ENCODE measurements at regions not wholly inside any gene's neighbourhood (a gene's known extent, or its start where the extent isn't known, plus 50 kb on each side); places are given as distances from the start of the nearest gene placed in this dataset.

DNA sequence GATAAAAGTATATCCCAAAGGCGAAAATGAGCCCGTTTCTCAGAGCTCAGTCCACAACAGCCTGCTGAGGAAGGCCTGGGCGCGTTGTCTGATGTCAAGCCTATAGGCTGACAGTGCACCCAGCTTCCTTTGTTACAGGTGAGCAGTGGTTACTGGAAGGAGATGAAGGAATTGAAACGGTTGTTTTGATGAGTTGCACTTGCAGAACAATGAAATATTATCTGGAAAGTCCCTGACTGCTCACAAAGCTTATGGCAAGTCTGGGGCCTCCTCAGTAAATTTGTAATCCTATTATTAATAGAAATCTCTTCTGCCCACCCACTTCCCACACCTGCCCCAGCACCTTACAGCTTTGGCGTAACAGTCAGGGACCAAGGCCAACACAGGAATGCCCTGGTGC lies 77.8 kb downstream of the C11orf91 start:
- DNase-seq (no peak), ATAC-seq (no peak)
- Mint-ChIP-seq H3K4me1 (ENCODE audit: low read depth) (no peaks in the 10 kb centered on the region), H3K27me3 (ENCODE audit: low read depth) (no peaks in the 10 kb centered on the region), H3K4me3 (no peak overlapping the region), H3K36me3 (ENCODE audit: insufficient read depth) (no peaks in the 10 kb centered on the region), H3K9me3 (no peaks in the 10 kb centered on the region)

DNA sequence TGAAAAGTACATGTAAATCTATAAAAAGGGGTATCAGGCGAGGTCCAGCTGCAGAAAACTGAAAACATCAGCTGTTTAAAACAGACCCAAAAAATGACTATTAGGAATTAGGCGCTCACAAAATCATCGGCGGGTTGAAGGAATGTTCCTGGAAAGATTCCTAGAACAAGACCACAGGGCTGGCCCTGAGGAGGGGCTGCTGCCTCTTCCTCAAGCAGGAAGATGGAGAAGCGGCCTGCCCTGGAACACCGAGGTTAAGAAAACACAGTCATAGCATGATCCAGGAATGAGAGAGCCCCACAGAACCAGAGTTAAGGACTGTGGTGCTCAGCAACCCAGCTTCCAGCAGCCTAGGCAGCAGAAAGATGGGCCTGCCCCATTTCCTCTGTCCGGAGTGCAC lies 78.4 kb downstream of the C11orf91 start:
- H3K9me3 Mint-ChIP-seq = no peaks in the 10 kb centered on the region
- DNase-seq (no peak), ATAC-seq (no peak)
- no peaks in the 10 kb centered on the region for H3K36me3 Mint-ChIP-seq (ENCODE audit: insufficient read depth)
- peaks cover 5% of the 10 kb centered on the region for H3K27me3 Mint-ChIP-seq (ENCODE audit: low read depth)
- H3K4me1 Mint-ChIP-seq (ENCODE audit: low read depth) = no peaks in the 10 kb centered on the region
- no peak overlapping the region for H3K4me3 Mint-ChIP-seq

DNA sequence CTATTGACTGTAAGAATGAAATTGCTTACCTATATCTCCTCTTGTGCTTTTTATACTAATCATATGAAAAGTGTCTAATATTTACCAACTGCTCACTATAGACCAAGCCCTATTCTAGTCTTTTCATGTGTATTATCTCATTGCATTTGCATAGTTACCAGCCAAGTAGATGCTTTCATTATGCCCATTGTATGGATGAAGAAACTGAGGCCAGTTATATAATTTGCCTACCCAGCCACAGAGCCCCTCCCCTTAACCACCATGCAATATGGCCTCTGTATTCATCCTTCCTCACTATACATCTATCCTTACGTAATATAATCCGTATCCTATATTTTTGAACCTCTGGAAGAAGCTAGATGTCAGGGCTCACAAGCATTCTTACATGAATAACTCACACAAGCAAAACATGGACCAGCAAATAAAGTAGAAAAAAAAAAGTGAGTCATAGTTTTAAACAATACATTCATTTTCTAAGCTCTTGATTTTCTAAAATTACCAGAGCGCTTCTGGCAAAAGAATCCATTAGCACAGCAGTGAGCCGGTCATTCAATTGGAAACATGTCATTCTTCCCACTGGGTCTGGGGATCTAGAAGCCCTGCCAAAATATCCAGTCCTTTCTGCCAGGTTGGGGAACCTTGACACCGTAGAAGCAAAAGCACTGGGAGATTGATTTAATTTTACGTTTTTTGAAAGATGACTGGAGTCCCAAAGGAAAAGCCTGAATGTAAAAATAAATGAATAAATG lies 80.0 kb downstream of the C11orf91 start:
- no peaks in the 10 kb centered on the region for H3K4me1 Mint-ChIP-seq (ENCODE audit: low read depth)
- no peak for DNase-seq
- no peak for ATAC-seq
- H3K27me3 Mint-ChIP-seq (ENCODE audit: low read depth) = peaks cover 9% of the 10 kb centered on the region
- H3K4me3 Mint-ChIP-seq = no peak overlapping the region
- no peaks in the 10 kb centered on the region for H3K9me3 Mint-ChIP-seq
- H3K36me3 Mint-ChIP-seq (ENCODE audit: insufficient read depth) = no peaks in the 10 kb centered on the region

DNA sequence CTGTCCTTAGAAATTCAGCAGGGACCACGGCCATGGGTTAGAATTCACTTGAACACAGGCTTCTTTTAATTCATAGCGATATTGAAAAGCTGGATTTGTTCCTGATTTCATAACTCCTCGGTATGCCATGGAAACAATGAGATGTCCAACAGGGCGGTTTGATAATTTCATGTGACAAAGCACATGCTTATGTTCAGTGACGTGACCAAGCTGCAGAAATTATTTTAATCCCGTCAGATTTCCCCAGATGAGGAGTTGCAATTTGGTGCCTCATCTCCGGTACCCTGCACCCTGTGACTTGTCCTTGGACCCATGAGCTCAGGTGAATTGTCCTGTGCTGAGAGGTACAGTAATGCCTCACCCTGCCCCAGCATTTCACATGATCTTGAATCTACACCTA lies 81.7 kb downstream of the C11orf91 start:
- Mint-ChIP-seq H3K27me3 (ENCODE audit: low read depth) (peaks cover 12% of the 10 kb centered on the region), H3K9me3 (no peaks in the 10 kb centered on the region), H3K4me1 (ENCODE audit: low read depth) (no peaks in the 10 kb centered on the region), H3K36me3 (ENCODE audit: insufficient read depth) (no peaks in the 10 kb centered on the region), H3K4me3 (no peak overlapping the region)
- no peak for DNase-seq
- no peak for ATAC-seq

DNA sequence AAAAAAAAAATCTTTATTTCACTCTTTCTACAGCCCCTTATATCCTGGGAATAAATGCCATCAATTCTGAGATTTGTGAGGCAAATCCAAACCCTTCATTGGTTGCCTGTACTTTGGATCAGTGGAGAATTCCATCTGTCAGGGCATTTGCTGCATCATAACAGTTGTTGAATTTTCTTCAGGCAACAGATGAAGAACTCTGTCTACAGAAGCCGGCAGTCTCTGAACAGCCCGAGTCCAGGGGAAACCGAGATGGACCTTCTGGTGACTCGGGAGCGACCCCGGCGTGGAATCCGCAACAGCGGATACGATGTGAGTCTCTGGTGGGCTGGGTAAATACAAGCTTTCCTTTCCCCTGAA lies 82.3 kb downstream of the C11orf91 start:
- ATAC-seq (no peak), DNase-seq (no peak)
- no peaks in the 10 kb centered on the region for H3K9me3 Mint-ChIP-seq
- H3K4me3 Mint-ChIP-seq = no peak overlapping the region
- H3K27me3 Mint-ChIP-seq (ENCODE audit: low read depth) = peaks cover 12% of the 10 kb centered on the region
- H3K36me3 Mint-ChIP-seq (ENCODE audit: insufficient read depth) = no peaks in the 10 kb centered on the region
- no peaks in the 10 kb centered on the region for H3K4me1 Mint-ChIP-seq (ENCODE audit: low read depth)

DNA sequence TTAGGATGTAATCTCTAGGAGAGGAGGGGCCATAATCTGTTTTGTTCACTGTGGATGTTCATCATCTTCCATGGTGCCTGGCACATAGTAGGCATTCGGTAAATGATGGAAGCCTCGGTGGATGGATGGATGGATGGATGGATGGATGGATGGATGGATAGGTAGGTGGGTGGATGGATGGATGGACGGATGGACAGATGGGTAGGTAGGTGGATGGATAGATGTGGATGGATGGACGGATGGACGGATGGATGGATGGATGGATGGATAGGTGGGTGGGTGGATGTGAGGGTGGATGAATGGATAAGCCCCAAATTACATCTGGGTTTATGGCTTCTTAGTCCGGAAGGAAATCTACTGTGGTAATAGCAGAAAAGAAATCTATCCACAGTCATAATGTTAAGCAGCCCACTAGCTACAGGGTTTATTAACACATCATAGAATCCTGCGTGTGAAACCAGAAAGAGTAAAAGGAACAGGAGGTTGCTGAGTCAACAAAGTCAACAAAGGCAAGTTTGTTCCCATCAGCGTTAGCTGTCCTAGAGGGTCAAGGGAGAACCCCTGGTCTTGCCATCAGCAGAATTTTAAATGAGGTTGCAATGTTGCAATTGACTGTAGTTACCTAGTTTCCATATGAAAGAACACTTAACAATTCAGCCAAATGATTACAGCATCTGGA lies 82.8 kb downstream of the C11orf91 start:
- Mint-ChIP-seq H3K4me1 (ENCODE audit: low read depth) (no peaks in the 10 kb centered on the region), H3K27me3 (ENCODE audit: low read depth) (peaks cover 12% of the 10 kb centered on the region), H3K9me3 (no peaks in the 10 kb centered on the region), H3K4me3 (no peak overlapping the region), H3K36me3 (ENCODE audit: insufficient read depth) (no peaks in the 10 kb centered on the region)
- DNase-seq = no peak
- no peak for ATAC-seq

DNA sequence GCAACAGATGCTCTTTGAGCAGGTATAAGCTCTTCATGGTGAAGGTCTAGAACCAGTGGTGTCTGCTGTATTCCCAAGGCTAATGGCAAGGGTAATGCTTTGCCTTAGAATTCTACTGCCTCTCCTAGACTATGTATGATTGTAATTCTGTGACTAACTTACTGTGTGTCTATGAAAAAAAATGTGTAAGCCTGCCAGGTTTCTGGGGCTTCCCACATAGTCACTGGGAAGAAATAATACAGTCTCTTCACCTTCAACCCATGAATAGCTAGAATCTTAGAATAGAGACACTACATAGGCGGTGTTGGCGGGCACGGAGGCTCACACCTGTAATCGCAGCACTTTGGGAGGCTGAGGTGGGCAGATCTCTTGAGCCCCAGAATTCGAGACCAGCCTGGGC lies 84.1 kb downstream of the C11orf91 start:
- peaks cover 12% of the 10 kb centered on the region for H3K27me3 Mint-ChIP-seq (ENCODE audit: low read depth)
- no peaks in the 10 kb centered on the region for H3K9me3 Mint-ChIP-seq
- no peaks in the 10 kb centered on the region for H3K36me3 Mint-ChIP-seq (ENCODE audit: insufficient read depth)
- no peaks in the 10 kb centered on the region for H3K4me1 Mint-ChIP-seq (ENCODE audit: low read depth)
- no peak overlapping the region for H3K4me3 Mint-ChIP-seq
- no peak for ATAC-seq
- no peak for DNase-seq

DNA sequence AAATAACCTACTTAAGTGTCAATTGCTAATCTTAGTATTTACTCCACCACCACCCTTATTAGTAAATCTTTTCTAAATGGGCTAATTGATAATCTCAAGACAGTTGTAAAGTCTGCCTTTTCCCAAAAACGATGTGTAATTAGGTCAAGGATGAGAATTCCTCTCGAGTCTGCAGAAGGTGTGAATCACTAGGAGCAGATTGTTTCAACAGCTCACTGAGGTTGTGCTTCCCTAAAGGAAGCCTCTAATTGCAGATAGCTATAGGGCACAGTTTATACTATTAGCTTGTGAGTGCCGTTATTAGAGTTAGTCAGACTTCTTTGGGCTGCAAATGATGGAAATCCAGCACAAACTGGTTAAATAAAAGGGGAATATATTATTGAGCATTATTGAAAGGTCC lies 84.9 kb downstream of the C11orf91 start:
- Mint-ChIP-seq H3K9me3 (no peaks in the 10 kb centered on the region), H3K27me3 (ENCODE audit: low read depth) (peaks cover 12% of the 10 kb centered on the region), H3K4me3 (no peak overlapping the region), H3K36me3 (ENCODE audit: insufficient read depth) (no peaks in the 10 kb centered on the region), H3K4me1 (ENCODE audit: low read depth) (no peaks in the 10 kb centered on the region)
- ATAC-seq (no peak), DNase-seq (no peak)

DNA sequence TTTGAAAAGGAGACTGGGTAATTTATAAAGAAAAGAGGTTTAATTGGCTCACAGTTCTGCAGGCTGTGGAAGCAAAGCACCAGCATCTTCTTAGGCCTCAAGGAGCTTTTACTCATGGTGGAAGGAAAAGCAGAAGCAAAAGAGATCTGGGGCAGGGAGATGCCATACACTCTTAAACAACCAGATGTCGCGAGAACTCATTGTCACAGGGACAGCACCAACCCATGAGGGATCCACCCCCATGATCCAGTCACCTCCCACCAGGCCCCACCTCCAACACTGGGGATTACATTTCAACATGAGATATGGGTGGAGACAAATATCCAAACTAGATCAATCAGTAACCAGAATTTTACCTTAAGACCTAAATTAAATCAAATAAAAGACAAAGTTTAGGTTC lies 87.2 kb downstream of the C11orf91 start:
- Mint-ChIP-seq H3K9me3 (no peaks in the 10 kb centered on the region), H3K4me1 (ENCODE audit: low read depth) (no peaks in the 10 kb centered on the region), H3K36me3 (ENCODE audit: insufficient read depth) (no peaks in the 10 kb centered on the region), H3K4me3 (no peak overlapping the region), H3K27me3 (ENCODE audit: low read depth) (peaks cover 12% of the 10 kb centered on the region)
- no peak for DNase-seq
- no peak for ATAC-seq

DNA sequence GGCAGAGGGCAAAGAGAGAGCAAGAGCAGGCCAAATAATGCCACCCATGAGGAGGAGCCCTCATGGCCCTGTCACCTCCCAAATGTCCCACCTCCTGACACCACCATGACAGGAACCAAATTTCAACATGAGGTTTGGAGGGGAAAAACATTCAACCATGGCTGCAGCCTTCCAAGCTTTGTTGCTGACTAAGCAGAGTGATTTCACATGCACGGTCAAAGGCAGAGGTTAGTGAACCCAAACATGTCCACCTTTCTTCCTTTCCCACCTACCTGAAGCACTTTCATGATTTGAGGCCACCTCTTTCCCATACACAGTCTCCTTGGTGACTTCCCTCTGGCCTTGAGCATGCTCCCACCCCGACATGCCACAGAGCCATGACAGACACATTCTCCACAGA lies 89.7 kb downstream of the C11orf91 start:
- Mint-ChIP-seq H3K9me3 (no peaks in the 10 kb centered on the region), H3K4me1 (ENCODE audit: low read depth) (no peaks in the 10 kb centered on the region), H3K4me3 (no peak overlapping the region), H3K36me3 (ENCODE audit: insufficient read depth) (no peaks in the 10 kb centered on the region), H3K27me3 (ENCODE audit: low read depth) (peaks cover 3% of the 10 kb centered on the region)
- ATAC-seq (no peak), DNase-seq (no peak)

DNA sequence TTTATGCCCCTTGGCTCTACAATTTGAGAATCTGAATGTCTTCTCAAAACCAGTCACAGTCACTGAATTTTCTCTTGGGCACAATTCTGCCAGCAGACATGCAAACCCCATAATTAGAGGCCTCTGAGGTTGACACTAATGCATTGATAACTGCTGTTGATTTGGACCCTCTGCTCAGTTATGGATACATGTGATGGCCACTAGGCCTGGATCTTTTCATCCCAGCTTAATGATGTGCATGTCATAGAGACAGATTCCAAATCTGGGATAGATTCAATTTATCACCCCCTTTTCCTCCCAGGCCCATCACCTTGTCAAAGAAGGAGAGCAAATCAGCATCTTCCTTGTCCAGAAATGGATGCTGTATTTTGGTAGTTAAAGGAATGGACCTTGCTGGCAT lies 92.2 kb downstream of the C11orf91 start:
- Mint-ChIP-seq H3K36me3 (ENCODE audit: insufficient read depth) (no peaks in the 10 kb centered on the region), H3K9me3 (no peaks in the 10 kb centered on the region), H3K4me1 (ENCODE audit: low read depth) (no peaks in the 10 kb centered on the region), H3K4me3 (no peak overlapping the region), H3K27me3 (ENCODE audit: low read depth) (no peaks in the 10 kb centered on the region)
- no peak for ATAC-seq
- no peak for DNase-seq

DNA sequence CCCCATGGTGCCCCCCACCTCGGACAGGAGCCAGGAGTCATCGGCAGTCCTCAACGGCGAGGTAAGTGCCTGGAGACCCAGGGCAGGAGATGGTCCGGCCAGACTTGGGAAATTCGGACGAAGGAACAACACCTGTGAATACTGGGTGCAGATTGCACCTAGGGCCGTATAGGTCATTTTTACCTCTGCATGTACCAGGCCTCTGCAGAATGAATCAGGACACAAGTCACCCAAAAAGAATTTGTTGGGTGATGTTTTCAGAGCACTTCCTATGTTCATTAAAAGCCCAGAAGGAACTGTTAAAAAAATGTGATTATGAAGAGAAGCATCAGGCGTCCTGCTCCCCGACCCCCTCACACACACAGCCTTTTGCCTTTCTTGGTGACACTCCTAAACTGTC lies 93.9 kb downstream of the C11orf91 start:
- no peaks in the 10 kb centered on the region for H3K9me3 Mint-ChIP-seq
- H3K4me3 Mint-ChIP-seq = no peak overlapping the region
- no peak for DNase-seq
- H3K27me3 Mint-ChIP-seq (ENCODE audit: low read depth) = peaks cover 4% of the 10 kb centered on the region
- H3K4me1 Mint-ChIP-seq (ENCODE audit: low read depth) = no peaks in the 10 kb centered on the region
- H3K36me3 Mint-ChIP-seq (ENCODE audit: insufficient read depth) = no peaks in the 10 kb centered on the region
- no peak for ATAC-seq

DNA sequence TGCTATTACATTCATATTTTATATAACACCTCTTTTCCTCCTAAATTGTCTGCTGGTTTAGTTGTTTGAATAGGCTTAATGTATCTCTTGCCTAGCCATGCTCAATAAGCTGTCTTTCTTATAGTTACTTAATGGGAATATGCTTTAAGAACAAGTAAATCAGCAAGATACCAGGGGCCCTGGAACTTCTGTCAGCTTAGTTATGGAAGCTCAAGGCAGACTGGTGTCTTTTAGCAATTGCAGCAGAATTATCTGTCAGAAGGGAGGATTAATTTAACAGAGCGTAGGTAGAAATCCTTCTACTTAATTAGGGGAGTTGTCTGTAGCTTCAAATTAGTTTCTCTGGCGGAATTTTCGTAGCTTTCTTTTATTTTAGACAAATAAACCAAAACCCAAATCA lies 94.9 kb downstream of the C11orf91 start:
- no peak for ATAC-seq
- H3K9me3 Mint-ChIP-seq = no peaks in the 10 kb centered on the region
- H3K27me3 Mint-ChIP-seq (ENCODE audit: low read depth) = peaks cover 8% of the 10 kb centered on the region
- DNase-seq = no peak
- no peaks in the 10 kb centered on the region for H3K36me3 Mint-ChIP-seq (ENCODE audit: insufficient read depth)
- H3K4me1 Mint-ChIP-seq (ENCODE audit: low read depth) = no peaks in the 10 kb centered on the region
- no peak overlapping the region for H3K4me3 Mint-ChIP-seq

DNA sequence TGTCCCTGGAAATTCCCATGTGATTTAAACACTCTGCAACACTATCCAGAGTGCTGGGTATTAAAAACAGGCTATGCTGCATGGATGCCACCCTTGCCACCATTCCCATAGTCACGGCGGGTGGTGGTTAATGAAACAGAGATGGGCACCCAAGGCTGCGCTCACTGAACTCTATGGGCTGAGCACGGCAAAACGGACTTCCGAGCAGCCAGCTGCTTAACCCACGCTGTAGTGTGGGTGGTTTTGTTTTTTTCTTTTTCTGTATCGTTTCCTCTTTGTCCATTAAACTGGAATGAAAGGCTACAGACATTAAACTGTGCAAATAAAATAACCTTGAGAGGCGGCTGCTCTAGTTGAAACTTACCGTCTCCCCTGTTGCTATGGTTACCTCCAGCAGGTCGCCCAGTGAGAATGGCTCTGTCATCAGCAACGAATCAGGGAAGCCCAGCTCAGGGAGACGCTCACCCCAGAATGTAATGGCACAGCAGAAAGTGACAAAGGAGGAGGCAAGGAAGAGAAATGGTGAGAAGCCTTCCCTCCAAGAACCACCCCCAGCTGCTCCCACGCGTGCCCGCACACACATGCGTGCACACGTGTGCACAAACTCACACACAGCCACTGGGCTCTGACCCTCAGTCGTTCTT lies 102.1 kb downstream of the C11orf91 start:
- DNase-seq (no peak), ATAC-seq (no peak)
- Mint-ChIP-seq H3K4me3 (no peak overlapping the region), H3K36me3 (ENCODE audit: insufficient read depth) (no peaks in the 10 kb centered on the region), H3K27me3 (ENCODE audit: low read depth) (peaks cover 26% of the 10 kb centered on the region), H3K4me1 (ENCODE audit: low read depth) (no peaks in the 10 kb centered on the region), H3K9me3 (no peaks in the 10 kb centered on the region)

DNA sequence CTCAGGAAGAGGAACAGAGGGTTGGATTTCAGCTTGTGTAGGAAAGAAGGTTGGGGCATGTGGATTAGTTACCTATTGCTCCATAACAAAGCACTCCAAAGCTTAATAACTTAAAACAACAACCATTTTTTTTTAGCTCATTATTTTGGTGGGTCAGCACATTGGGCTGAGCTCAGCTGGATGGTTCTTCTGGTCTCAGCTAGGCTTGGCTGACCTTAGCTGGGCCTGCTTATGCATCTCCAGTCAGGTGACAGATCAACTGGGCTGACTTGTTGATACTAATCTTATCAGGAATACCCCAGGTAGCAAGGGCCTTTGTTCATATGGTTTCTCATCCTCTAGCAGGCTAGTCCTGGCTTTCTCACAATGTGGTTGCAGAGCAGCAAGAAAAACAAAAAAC lies 106.4 kb downstream of the C11orf91 start:
- no peak overlapping the region for H3K4me3 Mint-ChIP-seq
- H3K27me3 Mint-ChIP-seq (ENCODE audit: low read depth) = peaks cover 12% of the 10 kb centered on the region
- no peak for DNase-seq
- ATAC-seq = no peak
- no peaks in the 10 kb centered on the region for H3K9me3 Mint-ChIP-seq
- H3K36me3 Mint-ChIP-seq (ENCODE audit: insufficient read depth) = no peaks in the 10 kb centered on the region
- no peaks in the 10 kb centered on the region for H3K4me1 Mint-ChIP-seq (ENCODE audit: low read depth)
